ENCODE measurements at regions not wholly inside any gene's neighbourhood (a gene's known extent, or its start where the extent isn't known, plus 50 kb on each side); places are given as distances from the start of the nearest gene placed in this dataset.
A peak's percentile ranks its signal among the peaks of the same experiment; 100 is the strongest.

- no peak for DNase-seq (ENCODE audit: low read depth in 2 of 2)
These were observed 1383.3 kb upstream of the CDH2 start for GRCh38 chr18:29560270-29560669.

- DNase-seq (ENCODE audit: low read depth in 2 of 2), result no peak
These were observed 1379.1 kb upstream of the CDH2 start for GRCh38 chr18:29556070-29556469.

GRCh38 chr18:29549759-29550158 lies 1372.8 kb upstream of the CDH2 start:
- no peak for DNase-seq (ENCODE audit: low read depth in 2 of 2)

- no peak for DNase-seq (ENCODE audit: low read depth in 2 of 2)
These were observed 1370.7 kb upstream of the CDH2 start for GRCh38 chr18:29547626-29548025.

GRCh38 chr18:29540548-29540947 lies 1363.6 kb upstream of the CDH2 start:
- no peak for DNase-seq (ENCODE audit: low read depth in 2 of 2)

- DNase-seq (ENCODE audit: low read depth in 2 of 2), result no peak
These were observed 1354.8 kb upstream of the CDH2 start for GRCh38 chr18:29531746-29532145.

- DNase-seq (ENCODE audit: low read depth in 2 of 2), result no peak
These were observed 1346.4 kb upstream of the CDH2 start for GRCh38 chr18:29523371-29523770.

- no peak for DNase-seq (ENCODE audit: low read depth in 2 of 2)
These were observed 1335.8 kb upstream of the CDH2 start for GRCh38 chr18:29512761-29513160.

GRCh38 chr18:29512203-29512602 lies 1335.3 kb upstream of the CDH2 start:
- no peak for DNase-seq (ENCODE audit: low read depth in 2 of 2)

- peak; percentile 14 for DNase-seq (ENCODE audit: low read depth in 2 of 2)
These were observed 1325.0 kb upstream of the CDH2 start for GRCh38 chr18:29501952-29502351.

- no peak for DNase-seq (ENCODE audit: low read depth in 2 of 2)
These were observed 1319.3 kb upstream of the CDH2 start for GRCh38 chr18:29496152-29496680.

- no peak for DNase-seq (ENCODE audit: low read depth in 2 of 2)
These were observed 1317.4 kb upstream of the CDH2 start for GRCh38 chr18:29494371-29494770.

GRCh38 chr18:29491907-29492306 lies 1315.0 kb upstream of the CDH2 start:
- no peak for DNase-seq (ENCODE audit: low read depth in 2 of 2)

GRCh38 chr18:29488617-29489016 lies 1311.7 kb upstream of the CDH2 start:
- no peak for DNase-seq (ENCODE audit: low read depth in 2 of 2)

GRCh38 chr18:29465526-29465925 lies 1288.6 kb upstream of the CDH2 start:
- no peak for DNase-seq (ENCODE audit: low read depth in 2 of 2)

GRCh38 chr18:29459972-29460371 lies 1283.0 kb upstream of the CDH2 start:
- no peak for DNase-seq (ENCODE audit: low read depth in 2 of 2)

GRCh38 chr18:29457316-29457889 lies 1280.5 kb upstream of the CDH2 start:
- no peak for DNase-seq (ENCODE audit: low read depth in 2 of 2)

GRCh38 chr18:29449424-29449823 lies 1272.5 kb upstream of the CDH2 start:
- DNase-seq (ENCODE audit: low read depth in 2 of 2), result peak in 1 of 2 experiments; percentile 4

- DNase-seq (ENCODE audit: low read depth in 2 of 2), result no peak
These were observed 1262.5 kb upstream of the CDH2 start for GRCh38 chr18:29439398-29439797.

GRCh38 chr18:29436459-29436858 lies 1259.5 kb upstream of the CDH2 start:
- no peak for DNase-seq (ENCODE audit: low read depth in 2 of 2)

- no peak for DNase-seq (ENCODE audit: low read depth in 2 of 2)
These were observed 1257.7 kb upstream of the CDH2 start for GRCh38 chr18:29434650-29435049.

- DNase-seq (ENCODE audit: low read depth in 2 of 2), result no peak
These were observed 1253.5 kb upstream of the CDH2 start for GRCh38 chr18:29430416-29430815.

GRCh38 chr18:29418136-29418535 lies 1241.2 kb upstream of the CDH2 start:
- DNase-seq (ENCODE audit: low read depth in 2 of 2), result no peak

- DNase-seq (ENCODE audit: low read depth in 2 of 2), result no peak
These were observed 1230.1 kb upstream of the CDH2 start for GRCh38 chr18:29406996-29407395.

Data from fibroblast of skin of left quadriceps (primary cell).